DOHH2 (cell line): ENCODE measurements at regions not wholly inside any gene's neighbourhood (a gene's known extent, or its start where the extent isn't known, plus 50 kb on each side); places are given as distances from the start of the nearest gene placed in this dataset.

Source experiments
- H3F3A ChIP-seq: fragments of 200-600 bp; sonication (generic), shearing (Covaris generic); 2 replicates; pipeline ENCODE4 v1.6.0; 2016; ENCODE audit warnings: antibody characterized with exemption, mild to moderate bottlenecking; ENCODE audit not compliant: control insufficient read depth, insufficient read depth
- H3K27ac ChIP-seq: fragments of 200-600 bp; sonication (generic); 2 replicates; pipeline ENCODE4 v1.5.1; 2014; ENCODE audit warnings: low read depth, mild to moderate bottlenecking, low read length, moderate library complexity
- H3K27me3 ChIP-seq: fragments of 200-600 bp; sonication (generic); 2 replicates; pipeline ENCODE4 v1.6.1; 2014; ENCODE audit warnings: mild to moderate bottlenecking, low read length, mixed read lengths; ENCODE audit not compliant: control insufficient read depth
- H3K36me3 ChIP-seq: fragments of 200-600 bp; sonication (generic); 2 replicates; pipeline ENCODE4 v1.6.1; 2014; ENCODE audit warnings: mild to moderate bottlenecking, low read length, moderate library complexity, mixed read lengths; ENCODE audit not compliant: control insufficient read depth
- H3K4me1 ChIP-seq: fragments of 200-600 bp; sonication (generic); 2 replicates; pipeline ENCODE4 v1.6.1; 2014; ENCODE audit warnings: mild to moderate bottlenecking, low read length, mixed read lengths; ENCODE audit not compliant: control insufficient read depth
- H3K4me2 ChIP-seq: fragments of 200-600 bp; sonication (generic); 2 replicates; pipeline ENCODE4 v1.6.0; 2014; ENCODE audit warnings: mild to moderate bottlenecking, low read length, moderate library complexity
- H3K4me3 ChIP-seq: fragments of 200-600 bp; sonication (generic); 2 replicates; pipeline ENCODE4 v1.5.1; 2014; ENCODE audit warnings: mild to moderate bottlenecking, low read length, mixed read lengths
- H3K79me2 ChIP-seq: fragments of 200-600 bp; sonication (generic); 2 replicates; pipeline ENCODE4 v1.6.1; 2014; ENCODE audit warnings: mild to moderate bottlenecking, low read length, mixed read lengths; ENCODE audit not compliant: control insufficient read depth
- H3K9me2 ChIP-seq: fragments of 200-600 bp; sonication (generic); replicated peaks from 2 replicates; pipeline ENCODE4 v1.6.1; 2014; ENCODE audit warnings: mild to moderate bottlenecking, low read length, mixed read lengths; ENCODE audit not compliant: control insufficient read depth
- H3K9me3 ChIP-seq: fragments of 200-600 bp; sonication (generic); 2 replicates; pipeline ENCODE4 v1.6.1; 2014; ENCODE audit warnings: antibody characterized with exemption, low read length, mixed read lengths; ENCODE audit not compliant: control insufficient read depth, insufficient read depth
- H4K20me1 ChIP-seq: fragments of 200-600 bp; sonication (generic); 2 replicates; pipeline ENCODE4 v1.6.0; 2014; ENCODE audit warnings: low read depth, mild to moderate bottlenecking, antibody characterized with exemption, low read length, moderate library complexity; ENCODE audit not compliant: control insufficient read depth, insufficient read depth
- EZH2phosphoT487 ChIP-seq: fragments of 200-600 bp; sonication (generic); IDR thresholded peaks from 2 replicates; pipeline ENCODE4 v1.6.1; 2017; ENCODE audit warnings: borderline replicate concordance, mild to moderate bottlenecking, antibody characterized with exemption, low read length, moderate library complexity, mixed read lengths
- TF ChIP-seq, protein P1 (sequence below): fragments of 200-600 bp; sonication (generic); IDR thresholded peaks from one replicate; pipeline ENCODE4 v1.5.1; 2014; ENCODE audit warnings: antibody characterized with exemption, mild to moderate bottlenecking, low read depth, low read length; ENCODE audit not compliant: poor library complexity, severe bottlenecking

- Histone ChIP-seq H3K4me3 (no peak overlapping the region), H3K27ac (no peak overlapping the region), H3K27me3 (peaks cover 7% of the 10 kb centered on the region; the same call in 1 of the 2 replicates), H3F3A (no peaks in the 10 kb centered on the region), H3K36me3 (no peaks in the 10 kb centered on the region), H3K9me3 (no peaks in the 10 kb centered on the region; the same call in 1 of the 2 replicates), H4K20me1 (no peaks in the 10 kb centered on the region), H3K79me2 (no peaks in the 10 kb centered on the region), H3K4me1 (no peaks in the 10 kb centered on the region), H3K4me2 (no peak overlapping the region), H3K9me2 (no peaks in the 10 kb centered on the region)
- TF ChIP-seq, protein P1, sequence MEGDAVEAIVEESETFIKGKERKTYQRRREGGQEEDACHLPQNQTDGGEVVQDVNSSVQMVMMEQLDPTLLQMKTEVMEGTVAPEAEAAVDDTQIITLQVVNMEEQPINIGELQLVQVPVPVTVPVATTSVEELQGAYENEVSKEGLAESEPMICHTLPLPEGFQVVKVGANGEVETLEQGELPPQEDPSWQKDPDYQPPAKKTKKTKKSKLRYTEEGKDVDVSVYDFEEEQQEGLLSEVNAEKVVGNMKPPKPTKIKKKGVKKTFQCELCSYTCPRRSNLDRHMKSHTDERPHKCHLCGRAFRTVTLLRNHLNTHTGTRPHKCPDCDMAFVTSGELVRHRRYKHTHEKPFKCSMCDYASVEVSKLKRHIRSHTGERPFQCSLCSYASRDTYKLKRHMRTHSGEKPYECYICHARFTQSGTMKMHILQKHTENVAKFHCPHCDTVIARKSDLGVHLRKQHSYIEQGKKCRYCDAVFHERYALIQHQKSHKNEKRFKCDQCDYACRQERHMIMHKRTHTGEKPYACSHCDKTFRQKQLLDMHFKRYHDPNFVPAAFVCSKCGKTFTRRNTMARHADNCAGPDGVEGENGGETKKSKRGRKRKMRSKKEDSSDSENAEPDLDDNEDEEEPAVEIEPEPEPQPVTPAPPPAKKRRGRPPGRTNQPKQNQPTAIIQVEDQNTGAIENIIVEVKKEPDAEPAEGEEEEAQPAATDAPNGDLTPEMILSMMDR: no peak
- TF ChIP-seq EZH2phosphoT487: no peak
These were observed 177.0 kb upstream of the CCDC68 start for GRCh38 chr18:55136258-55136657.

DNA sequence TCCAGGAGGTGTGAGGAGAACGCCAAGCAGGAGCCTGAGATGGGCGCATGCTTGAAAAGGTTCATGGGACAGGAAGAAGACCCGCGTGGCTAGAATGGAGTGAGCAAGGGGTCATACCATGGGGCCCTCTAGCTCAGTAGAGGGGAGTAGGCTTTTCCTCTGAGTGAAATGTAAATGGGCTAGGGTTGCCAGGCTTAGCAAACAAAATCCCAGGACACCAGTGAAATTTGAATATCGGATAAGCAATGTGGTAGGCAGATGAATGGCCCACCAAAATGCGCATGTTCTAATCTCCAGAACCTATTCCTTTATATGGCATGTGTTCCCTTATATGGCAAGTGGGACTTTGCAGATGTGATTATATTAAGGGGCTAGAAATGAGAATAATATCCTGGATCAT, 174.1 kb upstream of the CCDC68 start:
- H3K9me3 ChIP-seq: no peaks in the 10 kb centered on the region
- no peak overlapping the region for H3K27ac ChIP-seq
- no peaks in the 10 kb centered on the region for H3K36me3 ChIP-seq
- 0 out of 2 replicates have a peak, but pooled peaks cover 2% of the 10 kb centered on the region for H3K27me3 ChIP-seq
- no peaks in the 10 kb centered on the region for H3F3A ChIP-seq
- H3K4me3 ChIP-seq: no peak overlapping the region
- H3K79me2 ChIP-seq: no peaks in the 10 kb centered on the region
- no peak overlapping the region for H3K4me2 ChIP-seq
- TF ChIP-seq, protein P1: no peak
- TF ChIP-seq EZH2phosphoT487: no peak
- no peaks in the 10 kb centered on the region for H3K9me2 ChIP-seq
- H3K4me1 ChIP-seq: no peaks in the 10 kb centered on the region
- H4K20me1 ChIP-seq: no peaks in the 10 kb centered on the region

DNA sequence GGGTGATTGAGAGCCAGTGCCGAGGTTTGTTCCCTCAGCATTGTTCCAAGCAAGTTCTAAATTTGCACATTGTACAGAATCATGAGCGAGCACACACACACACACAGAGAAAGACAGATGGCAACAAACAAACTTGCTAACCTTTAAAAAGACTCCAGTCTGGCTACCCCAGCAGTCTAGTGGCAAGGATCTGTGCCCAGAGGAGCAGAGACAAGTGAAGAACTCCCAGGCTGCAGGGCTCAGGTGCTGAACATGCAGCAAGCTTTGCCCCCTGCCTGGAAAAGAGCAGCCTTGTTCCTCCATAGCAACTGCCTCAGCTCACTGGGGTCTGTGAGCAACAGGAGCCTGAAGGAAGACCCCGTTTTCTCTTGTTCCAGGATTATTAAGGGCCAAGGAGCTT, 169.2 kb upstream of the CCDC68 start:
- Histone ChIP-seq H3F3A (no peaks in the 10 kb centered on the region), H3K27me3 (no peaks in the 10 kb centered on the region), H3K4me1 (no peaks in the 10 kb centered on the region), H3K9me2 (no peaks in the 10 kb centered on the region), H3K4me2 (no peak overlapping the region), H4K20me1 (no peaks in the 10 kb centered on the region), H3K4me3 (no peak overlapping the region), H3K27ac (no peak overlapping the region), H3K9me3 (no peaks in the 10 kb centered on the region), H3K36me3 (no peaks in the 10 kb centered on the region), H3K79me2 (no peaks in the 10 kb centered on the region)
- TF ChIP-seq, protein P1: no peak
- no peak for TF ChIP-seq EZH2phosphoT487
